ENCODE measurements at regions not wholly inside any gene's neighbourhood (a gene's known extent, or its start where the extent isn't known, plus 50 kb on each side); places are given as distances from the start of the nearest gene placed in this dataset.

DNA sequence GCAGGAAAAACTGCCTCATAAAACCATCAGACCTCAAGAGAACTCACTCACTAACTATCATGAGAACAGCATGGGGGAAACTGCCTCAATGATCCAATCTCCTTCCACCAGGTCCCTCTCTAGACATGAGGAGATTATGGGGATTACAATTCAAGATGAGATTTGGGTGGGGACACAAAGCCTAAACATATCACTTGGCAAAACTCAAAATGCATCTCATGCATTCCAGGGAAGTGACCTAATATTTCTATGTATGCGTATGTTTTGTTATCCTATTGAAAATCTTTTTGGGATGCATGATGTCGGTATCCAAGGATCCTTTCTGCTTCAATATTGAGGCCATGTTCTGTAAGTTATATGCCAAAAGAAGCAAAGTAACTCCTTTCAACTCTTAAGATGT is 174.0 kb downstream of the PLK2 start:
- TF ChIP-seq FOSL2 (IDR thresholded peaks at IDR 0.05; ENCODE audit: borderline replicate concordance, low read depth) (no peak), EZH2phosphoT487 (IDR thresholded peaks at IDR 0.05; ENCODE audit: borderline replicate concordance, low read depth) (no peak), RFX5 (IDR thresholded peaks at IDR 0.05; ENCODE audit: low read length) (no peak), TAF1 (IDR thresholded peaks at IDR 0.05; ENCODE audit: borderline replicate concordance, low read depth, low read length) (no peak), MXI1 (IDR thresholded peaks at IDR 0.05; ENCODE audit: low read depth, low read length) (no peak), SIN3A (IDR thresholded peaks at IDR 0.05; ENCODE audit: borderline replicate concordance, low read depth, low read length) (no peak)
- TF ChIP-seq, protein P1, sequence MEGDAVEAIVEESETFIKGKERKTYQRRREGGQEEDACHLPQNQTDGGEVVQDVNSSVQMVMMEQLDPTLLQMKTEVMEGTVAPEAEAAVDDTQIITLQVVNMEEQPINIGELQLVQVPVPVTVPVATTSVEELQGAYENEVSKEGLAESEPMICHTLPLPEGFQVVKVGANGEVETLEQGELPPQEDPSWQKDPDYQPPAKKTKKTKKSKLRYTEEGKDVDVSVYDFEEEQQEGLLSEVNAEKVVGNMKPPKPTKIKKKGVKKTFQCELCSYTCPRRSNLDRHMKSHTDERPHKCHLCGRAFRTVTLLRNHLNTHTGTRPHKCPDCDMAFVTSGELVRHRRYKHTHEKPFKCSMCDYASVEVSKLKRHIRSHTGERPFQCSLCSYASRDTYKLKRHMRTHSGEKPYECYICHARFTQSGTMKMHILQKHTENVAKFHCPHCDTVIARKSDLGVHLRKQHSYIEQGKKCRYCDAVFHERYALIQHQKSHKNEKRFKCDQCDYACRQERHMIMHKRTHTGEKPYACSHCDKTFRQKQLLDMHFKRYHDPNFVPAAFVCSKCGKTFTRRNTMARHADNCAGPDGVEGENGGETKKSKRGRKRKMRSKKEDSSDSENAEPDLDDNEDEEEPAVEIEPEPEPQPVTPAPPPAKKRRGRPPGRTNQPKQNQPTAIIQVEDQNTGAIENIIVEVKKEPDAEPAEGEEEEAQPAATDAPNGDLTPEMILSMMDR (IDR thresholded peaks at IDR 0.05) = no peak
- TF ChIP-seq, protein P2, sequence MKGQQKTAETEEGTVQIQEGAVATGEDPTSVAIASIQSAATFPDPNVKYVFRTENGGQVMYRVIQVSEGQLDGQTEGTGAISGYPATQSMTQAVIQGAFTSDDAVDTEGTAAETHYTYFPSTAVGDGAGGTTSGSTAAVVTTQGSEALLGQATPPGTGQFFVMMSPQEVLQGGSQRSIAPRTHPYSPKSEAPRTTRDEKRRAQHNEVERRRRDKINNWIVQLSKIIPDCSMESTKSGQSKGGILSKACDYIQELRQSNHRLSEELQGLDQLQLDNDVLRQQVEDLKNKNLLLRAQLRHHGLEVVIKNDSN (IDR thresholded peaks at IDR 0.05; ENCODE audit: borderline replicate concordance, low read depth) = no peak
- TF ChIP-seq, protein P3, sequence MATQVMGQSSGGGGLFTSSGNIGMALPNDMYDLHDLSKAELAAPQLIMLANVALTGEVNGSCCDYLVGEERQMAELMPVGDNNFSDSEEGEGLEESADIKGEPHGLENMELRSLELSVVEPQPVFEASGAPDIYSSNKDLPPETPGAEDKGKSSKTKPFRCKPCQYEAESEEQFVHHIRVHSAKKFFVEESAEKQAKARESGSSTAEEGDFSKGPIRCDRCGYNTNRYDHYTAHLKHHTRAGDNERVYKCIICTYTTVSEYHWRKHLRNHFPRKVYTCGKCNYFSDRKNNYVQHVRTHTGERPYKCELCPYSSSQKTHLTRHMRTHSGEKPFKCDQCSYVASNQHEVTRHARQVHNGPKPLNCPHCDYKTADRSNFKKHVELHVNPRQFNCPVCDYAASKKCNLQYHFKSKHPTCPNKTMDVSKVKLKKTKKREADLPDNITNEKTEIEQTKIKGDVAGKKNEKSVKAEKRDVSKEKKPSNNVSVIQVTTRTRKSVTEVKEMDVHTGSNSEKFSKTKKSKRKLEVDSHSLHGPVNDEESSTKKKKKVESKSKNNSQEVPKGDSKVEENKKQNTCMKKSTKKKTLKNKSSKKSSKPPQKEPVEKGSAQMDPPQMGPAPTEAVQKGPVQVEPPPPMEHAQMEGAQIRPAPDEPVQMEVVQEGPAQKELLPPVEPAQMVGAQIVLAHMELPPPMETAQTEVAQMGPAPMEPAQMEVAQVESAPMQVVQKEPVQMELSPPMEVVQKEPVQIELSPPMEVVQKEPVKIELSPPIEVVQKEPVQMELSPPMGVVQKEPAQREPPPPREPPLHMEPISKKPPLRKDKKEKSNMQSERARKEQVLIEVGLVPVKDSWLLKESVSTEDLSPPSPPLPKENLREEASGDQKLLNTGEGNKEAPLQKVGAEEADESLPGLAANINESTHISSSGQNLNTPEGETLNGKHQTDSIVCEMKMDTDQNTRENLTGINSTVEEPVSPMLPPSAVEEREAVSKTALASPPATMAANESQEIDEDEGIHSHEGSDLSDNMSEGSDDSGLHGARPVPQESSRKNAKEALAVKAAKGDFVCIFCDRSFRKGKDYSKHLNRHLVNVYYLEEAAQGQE (IDR thresholded peaks at IDR 0.05; ENCODE audit: low read depth, low read length) = no peak
